Activated naive CD8-positive, alpha-beta T cell treated with anti-CD3 and anti-CD28 coated beads for 36 hours (primary cell): ENCODE measurements at regions not wholly inside any gene's neighbourhood (a gene's known extent, or its start where the extent isn't known, plus 50 kb on each side); places are given as distances from the start of the nearest gene placed in this dataset.

Experiments
- DNase-seq: peaks from one replicate; pipeline ENCODE4 v3.0.0; 2021
- H3K27ac Mint-ChIP-seq: one replicate; pipeline ENCODE4 v1.8.0; 2022; ENCODE audit warnings: mild to moderate bottlenecking, moderate library complexity, mixed read lengths
- H3K27me3 Mint-ChIP-seq: one replicate; pipeline ENCODE4 v1.8.0; 2022; ENCODE audit warnings: mild to moderate bottlenecking, mixed read lengths
- H3K36me3 Mint-ChIP-seq: one replicate; pipeline ENCODE4 v1.8.0; 2021; ENCODE audit warnings: mild to moderate bottlenecking, mixed read lengths
- H3K4me1 Mint-ChIP-seq: one replicate; pipeline ENCODE4 v1.8.0; 2021; ENCODE audit warnings: mixed read lengths
- H3K4me3 Mint-ChIP-seq: one replicate; pipeline ENCODE4 v1.8.0; 2022; ENCODE audit warnings: mild to moderate bottlenecking, moderate library complexity, mixed read lengths
- H3K9me3 Mint-ChIP-seq: one replicate; pipeline ENCODE4 v1.8.0; 2022; ENCODE audit warnings: mixed read lengths

GRCh38 chr18:51724790-51725721 is 527.6 kb upstream of the MEX3C start:
- Mint-ChIP-seq H3K36me3 (no peaks in the 10 kb centered on the region), H3K27me3 (peaks cover 1% of the 10 kb centered on the region), H3K27ac (no peak overlapping the region), H3K4me3 (no peak overlapping the region), H3K9me3 (no peaks in the 10 kb centered on the region), H3K4me1 (no peaks in the 10 kb centered on the region)
- no peak for DNase-seq

- Mint-ChIP-seq H3K27me3 (no peaks in the 10 kb centered on the region), H3K9me3 (no peaks in the 10 kb centered on the region), H3K4me3 (no peak overlapping the region), H3K27ac (no peak overlapping the region), H3K4me1 (no peaks in the 10 kb centered on the region), H3K36me3 (no peaks in the 10 kb centered on the region)
- no peak for DNase-seq
Observed at GRCh38 chr18:51726614-51727013, 529.1 kb upstream of the MEX3C start.

GRCh38 chr18:51727780-51728179 is 530.3 kb upstream of the MEX3C start:
- Mint-ChIP-seq H3K9me3 (no peaks in the 10 kb centered on the region), H3K27ac (no peak overlapping the region), H3K4me3 (no peak overlapping the region), H3K27me3 (no peaks in the 10 kb centered on the region), H3K36me3 (no peaks in the 10 kb centered on the region), H3K4me1 (no peaks in the 10 kb centered on the region)
- no peak for DNase-seq

GRCh38 chr18:51731070-51731469 is 533.6 kb upstream of the MEX3C start:
- H3K9me3 Mint-ChIP-seq, result no peaks in the 10 kb centered on the region
- H3K36me3 Mint-ChIP-seq, result no peaks in the 10 kb centered on the region
- no peak for DNase-seq
- H3K4me1 Mint-ChIP-seq, result no peaks in the 10 kb centered on the region
- no peak overlapping the region for H3K4me3 Mint-ChIP-seq
- H3K27ac Mint-ChIP-seq, result no peak overlapping the region
- no peaks in the 10 kb centered on the region for H3K27me3 Mint-ChIP-seq

GRCh38 chr18:51734576-51734975 is 537.1 kb upstream of the MEX3C start:
- no peaks in the 10 kb centered on the region for H3K36me3 Mint-ChIP-seq
- H3K9me3 Mint-ChIP-seq, result no peaks in the 10 kb centered on the region
- H3K27me3 Mint-ChIP-seq, result peaks cover 5% of the 10 kb centered on the region
- no peak for DNase-seq
- H3K27ac Mint-ChIP-seq, result no peak overlapping the region
- H3K4me1 Mint-ChIP-seq, result no peaks in the 10 kb centered on the region
- H3K4me3 Mint-ChIP-seq, result no peak overlapping the region

- H3K36me3 Mint-ChIP-seq, result no peaks in the 10 kb centered on the region
- peaks cover 5% of the 10 kb centered on the region for H3K27me3 Mint-ChIP-seq
- no peak for DNase-seq
- no peak overlapping the region for H3K27ac Mint-ChIP-seq
- H3K4me3 Mint-ChIP-seq, result no peak overlapping the region
- H3K4me1 Mint-ChIP-seq, result no peaks in the 10 kb centered on the region
- peaks cover 2% of the 10 kb centered on the region for H3K9me3 Mint-ChIP-seq
Observed at GRCh38 chr18:51739044-51739666, 541.7 kb upstream of the MEX3C start.

GRCh38 chr18:51751901-51752300 is 554.4 kb upstream of the MEX3C start:
- Mint-ChIP-seq H3K27me3 (no peaks in the 10 kb centered on the region), H3K27ac (no peak overlapping the region), H3K36me3 (no peaks in the 10 kb centered on the region), H3K9me3 (peaks cover 4% of the 10 kb centered on the region), H3K4me3 (no peak overlapping the region), H3K4me1 (no peaks in the 10 kb centered on the region)
- no peak for DNase-seq

- no peak overlapping the region for H3K27ac Mint-ChIP-seq
- no peak for DNase-seq
- no peaks in the 10 kb centered on the region for H3K36me3 Mint-ChIP-seq
- H3K4me3 Mint-ChIP-seq, result no peak overlapping the region
- H3K27me3 Mint-ChIP-seq, result no peaks in the 10 kb centered on the region
- no peaks in the 10 kb centered on the region for H3K9me3 Mint-ChIP-seq
- no peaks in the 10 kb centered on the region for H3K4me1 Mint-ChIP-seq
Observed at GRCh38 chr18:51753365-51754057, 556.0 kb upstream of the MEX3C start.

GRCh38 chr18:51754566-51754965 is 557.1 kb upstream of the MEX3C start:
- Mint-ChIP-seq H3K36me3 (no peaks in the 10 kb centered on the region), H3K4me1 (no peaks in the 10 kb centered on the region), H3K27me3 (no peaks in the 10 kb centered on the region), H3K4me3 (no peak overlapping the region), H3K9me3 (no peaks in the 10 kb centered on the region), H3K27ac (no peak overlapping the region)
- DNase-seq, result no peak

- H3K4me3 Mint-ChIP-seq, result no peak overlapping the region
Observed at GRCh38 chr18:51757255-51757924, 559.9 kb upstream of the MEX3C start.

GRCh38 chr18:51762373-51762772 is 564.9 kb upstream of the MEX3C start:
- no peaks in the 10 kb centered on the region for H3K36me3 Mint-ChIP-seq
- no peaks in the 10 kb centered on the region for H3K27me3 Mint-ChIP-seq
- H3K27ac Mint-ChIP-seq, result no peak overlapping the region

More at GRCh38 chr18:51757255-51757924, 559.9 kb upstream of the MEX3C start:
- Mint-ChIP-seq H3K27me3 (no peaks in the 10 kb centered on the region), H3K36me3 (no peaks in the 10 kb centered on the region), H3K27ac (no peak overlapping the region), H3K4me1 (no peaks in the 10 kb centered on the region), H3K9me3 (no peaks in the 10 kb centered on the region)
- no peak for DNase-seq

GRCh38 chr18:51765606-51766360 is 568.3 kb upstream of the MEX3C start:
- Mint-ChIP-seq H3K27ac (no peak overlapping the region), H3K9me3 (no peaks in the 10 kb centered on the region), H3K36me3 (no peaks in the 10 kb centered on the region), H3K4me1 (no peaks in the 10 kb centered on the region), H3K27me3 (no peaks in the 10 kb centered on the region), H3K4me3 (no peak overlapping the region)
- no peak for DNase-seq

More at GRCh38 chr18:51762373-51762772, 564.9 kb upstream of the MEX3C start:
- DNase-seq, result no peak
- Mint-ChIP-seq H3K9me3 (no peaks in the 10 kb centered on the region), H3K4me1 (no peaks in the 10 kb centered on the region), H3K4me3 (no peak overlapping the region)

GRCh38 chr18:51767293-51767692 is 569.8 kb upstream of the MEX3C start:
- no peak for DNase-seq
- peaks cover 4% of the 10 kb centered on the region for H3K27me3 Mint-ChIP-seq
- H3K4me3 Mint-ChIP-seq, result no peak overlapping the region
- no peaks in the 10 kb centered on the region for H3K36me3 Mint-ChIP-seq
- H3K27ac Mint-ChIP-seq, result no peak overlapping the region
- H3K4me1 Mint-ChIP-seq, result no peaks in the 10 kb centered on the region
- H3K9me3 Mint-ChIP-seq, result no peaks in the 10 kb centered on the region

GRCh38 chr18:51778115-51778514 is 561.9 kb upstream of the DCC start:
- Mint-ChIP-seq H3K27ac (no peak overlapping the region), H3K9me3 (peaks cover 1% of the 10 kb centered on the region), H3K4me1 (no peaks in the 10 kb centered on the region), H3K4me3 (no peak overlapping the region), H3K27me3 (no peaks in the 10 kb centered on the region), H3K36me3 (no peaks in the 10 kb centered on the region)
- DNase-seq, result no peak
